ENCODE measurements at regions not wholly inside any gene's neighbourhood (a gene's known extent, or its start where the extent isn't known, plus 50 kb on each side); places are given as distances from the start of the nearest gene placed in this dataset.
"Not testable (repeated sequence)": the region's sequence is repeated elsewhere in the genome, so short reads cannot be mapped to it uniquely, and the experiment has no call there.

DNA sequence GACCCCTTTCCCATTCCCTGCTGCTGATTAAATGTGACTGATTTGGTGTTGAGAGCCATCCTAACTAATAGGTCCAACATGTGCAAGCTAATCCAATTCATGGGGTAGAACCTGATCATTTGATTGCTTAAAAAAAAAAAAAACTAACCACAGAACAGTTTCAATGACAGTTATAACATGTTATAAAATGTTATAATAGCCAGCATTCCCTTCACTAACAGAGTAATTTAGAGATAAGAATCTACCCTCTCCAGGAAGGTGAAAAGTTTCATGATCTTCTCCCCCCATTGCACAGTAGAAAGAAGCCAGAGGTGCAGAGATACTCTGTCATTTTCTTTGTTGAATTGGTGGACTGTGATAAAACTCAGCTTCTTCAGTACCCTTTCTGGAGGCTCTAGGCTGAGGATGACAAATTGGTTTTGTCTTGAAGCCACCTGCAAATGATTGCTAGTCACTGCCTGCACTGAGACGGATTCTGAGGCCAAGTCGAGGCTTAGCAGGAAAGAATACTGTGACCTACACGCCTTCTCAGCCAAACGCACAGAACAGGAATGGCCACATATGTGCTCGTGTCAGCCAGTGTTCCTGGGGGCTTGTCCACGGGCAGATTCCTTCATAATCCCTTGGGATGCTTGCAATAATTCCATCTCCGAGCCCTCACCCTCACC lies 215.7 kb upstream of the IRF2BP2 start:
- Histone ChIP-seq H3K4me3 (ENCODE audit: low read depth, low read length) (no peak overlapping the region), H3K4me1 (ENCODE audit: control insufficient read depth, insufficient read depth, low read length) (no peaks in the 10 kb centered on the region), H3K36me3 (ENCODE audit: control insufficient read depth in 2 of 2, insufficient read depth in 1 of 2, low read length in 2 of 2) (no peaks in the 10 kb centered on the region), H3K9me3 (ENCODE audit: control insufficient read depth, insufficient read depth, low read depth, low read length) (no peaks in the 10 kb centered on the region), H3K27ac (ENCODE audit: extremely low read depth, low read depth, low read length) (no peak overlapping the region)
- POLR2A ChIA-PET = no interaction called here
- CTCF ChIA-PET = interaction anchor here (0.6 kb wide), 1 partner anchor 55 kb away, joined by 3 read pairs; no protein-coding TSS in a partner anchor
- TF ChIP-seq ZNF776 (tag by site-specific recombination; IDR thresholded peaks at IDR 0.05; ENCODE audit: borderline replicate concordance) (no peak), ZNF184 (tag by site-specific recombination; IDR thresholded peaks at IDR 0.05) (no peak)
- TF ChIP-seq, protein P1, sequence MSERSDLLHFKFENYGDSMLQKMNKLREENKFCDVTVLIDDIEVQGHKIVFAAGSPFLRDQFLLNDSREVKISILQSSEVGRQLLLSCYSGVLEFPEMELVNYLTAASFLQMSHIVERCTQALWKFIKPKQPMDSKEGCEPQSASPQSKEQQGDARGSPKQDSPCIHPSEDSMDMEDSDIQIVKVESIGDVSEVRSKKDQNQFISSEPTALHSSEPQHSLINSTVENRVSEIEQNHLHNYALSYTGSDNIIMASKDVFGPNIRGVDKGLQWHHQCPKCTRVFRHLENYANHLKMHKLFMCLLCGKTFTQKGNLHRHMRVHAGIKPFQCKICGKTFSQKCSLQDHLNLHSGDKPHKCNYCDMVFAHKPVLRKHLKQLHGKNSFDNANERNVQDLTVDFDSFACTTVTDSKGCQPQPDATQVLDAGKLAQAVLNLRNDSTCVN (tag by site-specific recombination; optimal IDR thresholded peaks at IDR 0.05) = no peak
- TF ChIP-seq, protein P2, sequence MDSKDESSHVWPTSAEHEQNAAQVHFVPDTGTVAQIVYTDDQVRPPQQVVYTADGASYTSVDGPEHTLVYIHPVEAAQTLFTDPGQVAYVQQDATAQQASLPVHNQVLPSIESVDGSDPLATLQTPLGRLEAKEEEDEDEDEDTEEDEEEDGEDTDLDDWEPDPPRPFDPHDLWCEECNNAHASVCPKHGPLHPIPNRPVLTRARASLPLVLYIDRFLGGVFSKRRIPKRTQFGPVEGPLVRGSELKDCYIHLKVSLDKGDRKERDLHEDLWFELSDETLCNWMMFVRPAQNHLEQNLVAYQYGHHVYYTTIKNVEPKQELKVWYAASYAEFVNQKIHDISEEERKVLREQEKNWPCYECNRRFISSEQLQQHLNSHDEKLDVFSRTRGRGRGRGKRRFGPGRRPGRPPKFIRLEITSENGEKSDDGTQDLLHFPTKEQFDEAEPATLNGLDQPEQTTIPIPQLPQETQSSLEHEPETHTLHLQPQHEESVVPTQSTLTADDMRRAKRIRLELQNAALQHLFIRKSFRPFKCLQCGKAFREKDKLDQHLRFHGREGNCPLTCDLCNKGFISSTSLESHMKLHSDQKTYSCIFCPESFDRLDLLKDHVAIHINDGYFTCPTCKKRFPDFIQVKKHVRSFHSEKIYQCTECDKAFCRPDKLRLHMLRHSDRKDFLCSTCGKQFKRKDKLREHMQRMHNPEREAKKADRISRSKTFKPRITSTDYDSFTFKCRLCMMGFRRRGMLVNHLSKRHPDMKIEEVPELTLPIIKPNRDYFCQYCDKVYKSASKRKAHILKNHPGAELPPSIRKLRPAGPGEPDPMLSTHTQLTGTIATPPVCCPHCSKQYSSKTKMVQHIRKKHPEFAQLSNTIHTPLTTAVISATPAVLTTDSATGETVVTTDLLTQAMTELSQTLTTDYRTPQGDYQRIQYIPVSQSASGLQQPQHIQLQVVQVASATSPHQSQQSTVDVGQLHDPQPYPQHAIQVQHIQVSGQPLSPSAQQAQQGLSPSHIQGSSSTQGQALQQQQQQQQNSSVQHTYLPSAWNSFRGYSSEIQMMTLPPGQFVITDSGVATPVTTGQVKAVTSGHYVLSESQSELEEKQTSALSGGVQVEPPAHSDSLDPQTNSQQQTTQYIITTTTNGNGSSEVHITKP (tag by site-specific recombination; IDR thresholded peaks at IDR 0.05) = peak; percentile 83
- TF ChIP-seq, protein P3, sequence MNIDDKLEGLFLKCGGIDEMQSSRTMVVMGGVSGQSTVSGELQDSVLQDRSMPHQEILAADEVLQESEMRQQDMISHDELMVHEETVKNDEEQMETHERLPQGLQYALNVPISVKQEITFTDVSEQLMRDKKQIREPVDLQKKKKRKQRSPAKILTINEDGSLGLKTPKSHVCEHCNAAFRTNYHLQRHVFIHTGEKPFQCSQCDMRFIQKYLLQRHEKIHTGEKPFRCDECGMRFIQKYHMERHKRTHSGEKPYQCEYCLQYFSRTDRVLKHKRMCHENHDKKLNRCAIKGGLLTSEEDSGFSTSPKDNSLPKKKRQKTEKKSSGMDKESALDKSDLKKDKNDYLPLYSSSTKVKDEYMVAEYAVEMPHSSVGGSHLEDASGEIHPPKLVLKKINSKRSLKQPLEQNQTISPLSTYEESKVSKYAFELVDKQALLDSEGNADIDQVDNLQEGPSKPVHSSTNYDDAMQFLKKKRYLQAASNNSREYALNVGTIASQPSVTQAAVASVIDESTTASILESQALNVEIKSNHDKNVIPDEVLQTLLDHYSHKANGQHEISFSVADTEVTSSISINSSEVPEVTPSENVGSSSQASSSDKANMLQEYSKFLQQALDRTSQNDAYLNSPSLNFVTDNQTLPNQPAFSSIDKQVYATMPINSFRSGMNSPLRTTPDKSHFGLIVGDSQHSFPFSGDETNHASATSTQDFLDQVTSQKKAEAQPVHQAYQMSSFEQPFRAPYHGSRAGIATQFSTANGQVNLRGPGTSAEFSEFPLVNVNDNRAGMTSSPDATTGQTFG (tag by site-specific recombination; IDR thresholded peaks at IDR 0.05; ENCODE audit: borderline replicate concordance) = no peak

DNA sequence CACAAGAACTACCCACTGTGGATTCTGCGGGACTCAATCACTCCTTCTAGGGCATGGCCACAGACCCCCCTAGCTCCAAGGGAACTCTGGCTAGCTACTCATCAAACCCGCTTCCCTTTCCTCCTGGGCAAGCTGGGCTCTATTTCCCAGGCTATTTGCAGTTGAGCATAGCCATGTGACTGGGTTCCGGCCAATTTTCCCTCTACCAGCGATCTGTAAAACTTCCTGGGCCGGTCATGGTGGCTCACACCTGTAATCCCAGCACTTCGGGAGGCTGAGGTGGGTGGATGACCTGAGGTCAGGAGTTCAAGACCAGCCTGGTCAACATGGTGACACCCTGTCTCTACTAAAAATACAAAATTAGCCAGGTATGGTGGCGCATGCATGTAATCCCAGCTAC lies 214.9 kb upstream of the IRF2BP2 start:
- H3K9me3 ChIP-seq (ENCODE audit: control insufficient read depth, insufficient read depth, low read depth, low read length); H3K4me1 ChIP-seq (ENCODE audit: control insufficient read depth, insufficient read depth, low read length); POLR2A ChIA-PET; H3K4me3 ChIP-seq (ENCODE audit: low read depth, low read length); H3K36me3 ChIP-seq (ENCODE audit: control insufficient read depth in 2 of 2, insufficient read depth in 1 of 2, low read length in 2 of 2); H3K27ac ChIP-seq (ENCODE audit: extremely low read depth, low read depth, low read length): not testable (repeated sequence)
- CTCF ChIA-PET = interaction anchor here (0.6 to 1.2 kb wide), 2 partner anchors 39 to 55 kb away, joined by 3 read pairs; no protein-coding TSS in a partner anchor

- Histone ChIP-seq H3K4me1 (ENCODE audit: control insufficient read depth, insufficient read depth, low read length) (no peaks in the 10 kb centered on the region), H3K9me3 (ENCODE audit: control insufficient read depth, insufficient read depth, low read depth, low read length) (no peaks in the 10 kb centered on the region), H3K27ac (ENCODE audit: extremely low read depth, low read depth, low read length) (no peak overlapping the region), H3K4me3 (ENCODE audit: low read depth, low read length) (no peak overlapping the region), H3K36me3 (ENCODE audit: control insufficient read depth in 2 of 2, insufficient read depth in 1 of 2, low read length in 2 of 2) (no peaks in the 10 kb centered on the region)
- ChIA-PET CTCF (interaction anchor here (0.6 kb wide), 4 partner anchors 33 to 828 kb away, joined by 3 to 8 read pairs (median 4); no protein-coding TSS in a partner anchor), POLR2A (interaction anchor here (0.5 to 0.7 kb wide), 2 partner anchors 181 to 212 kb away, joined by 3 to 4 read pairs; no protein-coding TSS in a partner anchor)
- TF ChIP-seq ZNF585B (tag by site-specific recombination; IDR thresholded peaks at IDR 0.05) = no peak
- TF ChIP-seq FEZF1 (tag by site-specific recombination; IDR thresholded peaks at IDR 0.05) = no peak
- no peak for TF ChIP-seq HIC1 (tag by site-specific recombination; IDR thresholded peaks at IDR 0.05)
- TF ChIP-seq ZBTB49 (tag by site-specific recombination; IDR thresholded peaks at IDR 0.05; ENCODE audit: low read depth) = no peak
- TF ChIP-seq ZNF175 (tag by site-specific recombination; IDR thresholded peaks at IDR 0.05) = no peak
- no peak for TF ChIP-seq ZNF223 (tag by site-specific recombination; IDR thresholded peaks at IDR 0.05)
- no peak for TF ChIP-seq ZNF248 (tag by site-specific recombination; IDR thresholded peaks at IDR 0.05)
- TF ChIP-seq ZNF629 (tag by site-specific recombination; IDR thresholded peaks at IDR 0.05) = no peak
- TF ChIP-seq ZNF341 (tag by site-specific recombination; IDR thresholded peaks at IDR 0.05; ENCODE audit: low read depth) = no peak
- TF ChIP-seq ZNF214 (tag by site-specific recombination; IDR thresholded peaks at IDR 0.05; ENCODE audit: borderline replicate concordance) = no peak
These were observed 213.5 kb upstream of the IRF2BP2 start for GRCh38 chr1:234823191-234824176.

Measured in HEK293 (cell line).